ENCODE measurements at regions not wholly inside any gene's neighbourhood (a gene's known extent, or its start where the extent isn't known, plus 50 kb on each side); places are given as distances from the start of the nearest gene placed in this dataset.

DNA sequence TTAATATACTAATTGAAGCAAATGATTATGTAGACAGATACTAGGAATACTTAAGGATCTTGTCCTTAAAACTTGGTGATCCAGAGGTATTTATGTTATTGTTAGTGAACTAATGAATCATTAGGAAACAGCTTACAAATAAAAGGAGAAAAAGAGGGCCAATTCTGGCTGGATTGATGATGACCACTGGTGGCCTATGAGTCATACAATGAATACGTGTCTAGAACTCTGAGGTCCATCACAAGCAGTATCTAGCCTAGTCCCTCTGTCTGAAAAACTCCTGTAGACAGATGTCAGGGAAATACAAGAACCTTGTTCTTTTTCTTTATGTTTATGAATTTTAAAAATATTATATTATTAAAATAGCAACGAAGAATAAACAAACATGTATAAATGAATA is 51.7 kb upstream of the RTL1 start:
- DNase-seq (ENCODE audit: low read depth in 1 of 2, low spot score in 1 of 2) = no peak
- no peak for TF ChIP-seq JUND (IDR thresholded peaks at IDR 0.05; ENCODE audit: low read depth)
- in situ Hi-C loops (cut with HindIII; ENCODE audit: low pct_unique_long_range_greater_than_20kb, low sequenced_read_pairs) = no loop called here

- in situ Hi-C loops (cut with HindIII; ENCODE audit: low pct_unique_long_range_greater_than_20kb, low sequenced_read_pairs) = no loop called here
- DNase-seq (ENCODE audit: low read depth in 1 of 2, low spot score in 1 of 2) = no peak
- TF ChIP-seq JUND (IDR thresholded peaks at IDR 0.05; ENCODE audit: low read depth) = no peak
Observed at GRCh38 chr14:100962494-100962893, 59.0 kb upstream of the RTL1 start.

GRCh38 chr14:100965296-100965695 is 61.8 kb upstream of the RTL1 start:
- no peak for TF ChIP-seq JUND (IDR thresholded peaks at IDR 0.05; ENCODE audit: low read depth)
- in situ Hi-C loops (cut with HindIII; ENCODE audit: low pct_unique_long_range_greater_than_20kb, low sequenced_read_pairs) = no loop called here
- no peak for DNase-seq (ENCODE audit: low read depth in 1 of 2, low spot score in 1 of 2)

DNA sequence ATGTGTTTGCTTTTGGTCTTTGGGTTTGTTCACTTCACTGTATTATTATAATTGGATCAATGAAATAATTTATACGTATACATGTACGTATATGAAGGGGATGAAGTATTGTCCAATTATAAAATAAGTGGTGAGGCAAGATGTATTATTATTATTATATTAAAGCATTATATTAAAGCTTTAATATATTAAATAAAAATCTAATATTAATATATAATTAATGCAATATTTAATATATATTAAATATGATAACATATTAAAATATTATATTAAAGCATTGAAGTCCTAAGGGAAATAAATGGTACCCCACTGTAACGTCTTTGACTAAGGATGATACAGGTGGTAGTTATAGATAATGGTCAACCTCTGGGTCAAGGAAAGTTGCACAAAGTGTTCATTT is 63.7 kb upstream of the RTL1 start:
- in situ Hi-C loops (cut with HindIII; ENCODE audit: low pct_unique_long_range_greater_than_20kb, low sequenced_read_pairs) = no loop called here
- no peak for TF ChIP-seq JUND (IDR thresholded peaks at IDR 0.05; ENCODE audit: low read depth)
- no peak for DNase-seq (ENCODE audit: low read depth in 1 of 2, low spot score in 1 of 2)

GRCh38 chr14:100967930-100968329 is 64.4 kb upstream of the RTL1 start:
- TF ChIP-seq JUND (IDR thresholded peaks at IDR 0.05; ENCODE audit: low read depth) = no peak
- no peak for DNase-seq (ENCODE audit: low read depth in 1 of 2, low spot score in 1 of 2)
- in situ Hi-C loops (cut with HindIII; ENCODE audit: low pct_unique_long_range_greater_than_20kb, low sequenced_read_pairs) = no loop called here

DNA sequence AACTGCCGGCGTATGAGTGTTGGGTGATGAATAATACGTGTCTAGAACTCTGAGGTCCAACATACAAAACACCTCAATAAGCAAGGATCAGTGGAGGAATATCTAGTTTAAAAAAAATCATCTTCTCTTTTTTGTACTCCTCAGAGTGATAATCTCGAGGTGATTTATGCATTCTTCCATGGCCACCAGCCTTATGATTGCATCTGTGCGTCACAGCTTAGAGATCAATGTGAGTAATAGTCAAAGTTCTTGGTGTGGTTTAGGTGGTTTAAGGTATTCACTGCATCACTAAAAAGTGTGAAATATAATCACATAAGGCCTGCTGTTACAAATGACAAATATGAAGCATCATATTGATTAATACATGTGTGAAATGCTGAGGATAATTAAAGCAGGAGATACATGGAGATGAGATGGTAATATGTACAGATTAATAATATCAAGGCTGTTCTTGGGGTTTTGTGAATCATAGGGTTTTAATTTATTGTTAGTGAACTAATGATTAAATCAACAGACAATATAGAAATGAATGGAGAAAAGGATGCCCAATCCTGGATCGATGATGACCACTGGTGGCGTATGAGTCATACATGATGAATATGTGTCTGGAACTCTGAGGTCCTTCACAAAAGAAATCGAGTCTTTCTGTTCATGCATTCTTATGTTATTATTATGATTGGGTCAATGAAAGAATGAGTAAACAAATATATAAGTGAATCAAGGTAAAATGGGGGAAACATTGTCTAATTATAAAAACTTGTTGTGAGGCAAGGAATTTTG is 68.8 kb upstream of the RTL1 start:
- DNase-seq (ENCODE audit: low read depth in 1 of 2, low spot score in 1 of 2) = no peak
- TF ChIP-seq JUND (IDR thresholded peaks at IDR 0.05; ENCODE audit: low read depth) = no peak
- in situ Hi-C loops (cut with HindIII; ENCODE audit: low pct_unique_long_range_greater_than_20kb, low sequenced_read_pairs) = no loop called here

- in situ Hi-C loops (cut with HindIII; ENCODE audit: low pct_unique_long_range_greater_than_20kb, low sequenced_read_pairs) = no loop called here
- DNase-seq (ENCODE audit: low read depth in 1 of 2, low spot score in 1 of 2) = no peak
Observed at GRCh38 chr14:100975671-100976070, 72.1 kb upstream of the RTL1 start.

DNA sequence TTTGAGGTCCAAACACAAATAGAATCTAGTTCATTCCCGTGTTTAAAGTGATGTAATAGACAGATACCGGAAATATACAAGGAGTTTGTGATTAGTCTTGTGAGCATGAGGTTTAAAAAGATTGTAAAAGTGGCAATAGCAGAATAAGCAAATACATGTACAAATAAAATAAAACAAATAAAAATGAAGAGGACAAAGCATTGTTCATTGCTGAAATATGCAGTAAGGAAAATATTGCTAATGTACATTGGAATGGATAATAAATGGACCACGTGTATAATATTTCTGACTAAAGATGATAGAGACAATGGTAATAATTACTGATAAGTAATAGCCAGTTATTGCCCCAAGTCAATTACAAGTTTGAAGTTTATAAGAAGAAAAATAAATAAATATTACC is 75.6 kb upstream of the RTL1 start:
- in situ Hi-C loops (cut with HindIII; ENCODE audit: low pct_unique_long_range_greater_than_20kb, low sequenced_read_pairs) = no loop called here
- no peak for TF ChIP-seq JUND (IDR thresholded peaks at IDR 0.05; ENCODE audit: low read depth)
- no peak for DNase-seq (ENCODE audit: low read depth in 1 of 2, low spot score in 1 of 2)

More at GRCh38 chr14:100975671-100976070, 72.1 kb upstream of the RTL1 start:
- no peak for TF ChIP-seq JUND (IDR thresholded peaks at IDR 0.05; ENCODE audit: low read depth)

GRCh38 chr14:100979780-100980179 is 76.3 kb upstream of the RTL1 start:
- in situ Hi-C loops (cut with HindIII; ENCODE audit: low pct_unique_long_range_greater_than_20kb, low sequenced_read_pairs) = no loop called here
- no peak for TF ChIP-seq JUND (IDR thresholded peaks at IDR 0.05; ENCODE audit: low read depth)
- no peak for DNase-seq (ENCODE audit: low read depth in 1 of 2, low spot score in 1 of 2)

GRCh38 chr14:100980823-100981222 is 77.3 kb upstream of the RTL1 start:
- TF ChIP-seq JUND (IDR thresholded peaks at IDR 0.05; ENCODE audit: low read depth) = no peak
- no peak for DNase-seq (ENCODE audit: low read depth in 1 of 2, low spot score in 1 of 2)
- in situ Hi-C loops (cut with HindIII; ENCODE audit: low pct_unique_long_range_greater_than_20kb, low sequenced_read_pairs) = no loop called here

- no peak for DNase-seq (ENCODE audit: low read depth in 1 of 2, low spot score in 1 of 2)
- in situ Hi-C loops (cut with HindIII; ENCODE audit: low pct_unique_long_range_greater_than_20kb, low sequenced_read_pairs) = no loop called here
- TF ChIP-seq JUND (IDR thresholded peaks at IDR 0.05; ENCODE audit: low read depth) = no peak
Observed at GRCh38 chr14:100981809-100982208, 78.3 kb upstream of the RTL1 start.

DNA sequence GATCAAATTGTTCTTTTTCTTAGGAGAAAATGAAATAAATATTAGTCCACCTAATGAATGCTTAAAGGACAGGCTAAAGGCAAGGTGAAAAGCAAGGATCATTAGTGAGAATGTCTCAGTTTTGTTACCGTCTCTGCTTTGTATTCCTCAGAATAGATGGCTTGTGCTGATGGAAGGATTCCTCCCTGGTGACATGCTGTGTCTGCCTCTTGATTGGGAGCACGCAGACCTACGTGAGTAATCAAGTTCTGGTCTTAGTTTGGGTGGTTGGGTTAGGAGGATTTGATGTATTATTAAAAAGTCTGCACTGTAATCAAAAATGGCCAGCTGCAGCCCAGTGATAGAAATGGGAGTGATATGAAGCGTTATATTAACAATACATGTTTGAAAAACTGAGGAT is 78.8 kb upstream of the RTL1 start:
- in situ Hi-C loops (cut with HindIII; ENCODE audit: low pct_unique_long_range_greater_than_20kb, low sequenced_read_pairs) = no loop called here

GRCh38 chr14:100982762-100983161 is 79.2 kb upstream of the RTL1 start:
- no peak for DNase-seq (ENCODE audit: low read depth in 1 of 2, low spot score in 1 of 2)
- in situ Hi-C loops (cut with HindIII; ENCODE audit: low pct_unique_long_range_greater_than_20kb, low sequenced_read_pairs) = no loop called here
- TF ChIP-seq JUND (IDR thresholded peaks at IDR 0.05; ENCODE audit: low read depth) = no peak

More for the DNA sequence above, 78.8 kb upstream of the RTL1 start:
- no peak for TF ChIP-seq JUND (IDR thresholded peaks at IDR 0.05; ENCODE audit: low read depth)
- DNase-seq (ENCODE audit: low read depth in 1 of 2, low spot score in 1 of 2) = no peak

- TF ChIP-seq JUND (IDR thresholded peaks at IDR 0.05; ENCODE audit: low read depth) = no peak
- in situ Hi-C loops (cut with HindIII; ENCODE audit: low pct_unique_long_range_greater_than_20kb, low sequenced_read_pairs) = no loop called here
- DNase-seq (ENCODE audit: low read depth in 1 of 2, low spot score in 1 of 2) = no peak
Observed at GRCh38 chr14:100983710-100984109, 80.2 kb upstream of the RTL1 start.
